ENCODE measurements at regions not wholly inside any gene's neighbourhood (a gene's known extent, or its start where the extent isn't known, plus 50 kb on each side); places are given as distances from the start of the nearest gene placed in this dataset.

DNA sequence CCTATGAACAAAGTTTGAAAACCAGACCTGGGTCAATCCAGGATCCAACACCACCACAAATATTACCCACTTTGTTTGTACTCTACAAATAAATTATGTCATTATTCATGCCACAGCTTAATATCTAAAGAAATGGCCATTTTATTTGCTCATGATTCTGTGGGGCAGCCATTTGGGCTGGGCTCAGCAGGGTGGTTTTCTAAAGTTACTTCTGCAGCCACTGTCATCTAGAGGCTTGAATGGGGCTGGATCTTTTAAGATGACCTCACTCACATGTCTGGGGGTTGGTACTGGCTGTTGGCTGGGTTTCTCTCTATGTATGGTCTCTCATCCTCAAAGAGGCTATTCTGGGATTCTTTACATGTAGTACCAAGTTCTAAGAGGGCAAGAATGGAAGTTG is 96.2 kb downstream of the VCPKMT start:
- no TSS peak for BruUV-seq (replicated peaks)
- no peaks in the 10 kb centered on the region for H3K9me3 ChIP-seq (ENCODE audit: control insufficient read depth in 1 of 2, insufficient read depth in 1 of 2, low read depth in 1 of 2, low read length in 2 of 2)
- CTCF ChIA-PET = no interaction called here
- no peak for ATAC-seq
- no peaks in the 10 kb centered on the region for H3K27me3 ChIP-seq (ENCODE audit: insufficient read depth, low read length)
- no peaks in the 10 kb centered on the region for H3K36me3 ChIP-seq (ENCODE audit: control insufficient read depth in 1 of 2, insufficient read depth in 2 of 2, low read length in 2 of 2)
- H3K4me2 ChIP-seq (ENCODE audit: low read length) = no peak overlapping the region
- H2AFZ ChIP-seq (ENCODE audit: low read depth, low read length, poor library complexity, severe bottlenecking) = no peak overlapping the region
- H3K9me2 ChIP-seq (ENCODE audit: insufficient read depth) = no peaks in the 10 kb centered on the region
- no peak for DNase-seq (ENCODE audit: low read depth, low spot score)
- intact Hi-C loops (cut with micrococcal nuclease) = no loop called here
- no peak overlapping the region for H3K9ac ChIP-seq (ENCODE audit: low read length)
- TF ChIP-seq POLR2AphosphoS5 (IDR thresholded peaks at IDR 0.05; ENCODE audit: low read depth, low read length) = no peak
- TF ChIP-seq EZH2phosphoT487 (IDR thresholded peaks at IDR 0.05; ENCODE audit: borderline replicate concordance) = no peak
- TF ChIP-seq, protein P1, sequence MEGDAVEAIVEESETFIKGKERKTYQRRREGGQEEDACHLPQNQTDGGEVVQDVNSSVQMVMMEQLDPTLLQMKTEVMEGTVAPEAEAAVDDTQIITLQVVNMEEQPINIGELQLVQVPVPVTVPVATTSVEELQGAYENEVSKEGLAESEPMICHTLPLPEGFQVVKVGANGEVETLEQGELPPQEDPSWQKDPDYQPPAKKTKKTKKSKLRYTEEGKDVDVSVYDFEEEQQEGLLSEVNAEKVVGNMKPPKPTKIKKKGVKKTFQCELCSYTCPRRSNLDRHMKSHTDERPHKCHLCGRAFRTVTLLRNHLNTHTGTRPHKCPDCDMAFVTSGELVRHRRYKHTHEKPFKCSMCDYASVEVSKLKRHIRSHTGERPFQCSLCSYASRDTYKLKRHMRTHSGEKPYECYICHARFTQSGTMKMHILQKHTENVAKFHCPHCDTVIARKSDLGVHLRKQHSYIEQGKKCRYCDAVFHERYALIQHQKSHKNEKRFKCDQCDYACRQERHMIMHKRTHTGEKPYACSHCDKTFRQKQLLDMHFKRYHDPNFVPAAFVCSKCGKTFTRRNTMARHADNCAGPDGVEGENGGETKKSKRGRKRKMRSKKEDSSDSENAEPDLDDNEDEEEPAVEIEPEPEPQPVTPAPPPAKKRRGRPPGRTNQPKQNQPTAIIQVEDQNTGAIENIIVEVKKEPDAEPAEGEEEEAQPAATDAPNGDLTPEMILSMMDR (IDR thresholded peaks at IDR 0.05 in 2 of 3, conservative IDR thresholded peaks at IDR 0.05 in 1 of 3; ENCODE audit: borderline replicate concordance in 1 of 3, insufficient read depth in 1 of 3, low read depth in 2 of 3, low read length in 2 of 3) = no peak
- TF ChIP-seq, protein P2, sequence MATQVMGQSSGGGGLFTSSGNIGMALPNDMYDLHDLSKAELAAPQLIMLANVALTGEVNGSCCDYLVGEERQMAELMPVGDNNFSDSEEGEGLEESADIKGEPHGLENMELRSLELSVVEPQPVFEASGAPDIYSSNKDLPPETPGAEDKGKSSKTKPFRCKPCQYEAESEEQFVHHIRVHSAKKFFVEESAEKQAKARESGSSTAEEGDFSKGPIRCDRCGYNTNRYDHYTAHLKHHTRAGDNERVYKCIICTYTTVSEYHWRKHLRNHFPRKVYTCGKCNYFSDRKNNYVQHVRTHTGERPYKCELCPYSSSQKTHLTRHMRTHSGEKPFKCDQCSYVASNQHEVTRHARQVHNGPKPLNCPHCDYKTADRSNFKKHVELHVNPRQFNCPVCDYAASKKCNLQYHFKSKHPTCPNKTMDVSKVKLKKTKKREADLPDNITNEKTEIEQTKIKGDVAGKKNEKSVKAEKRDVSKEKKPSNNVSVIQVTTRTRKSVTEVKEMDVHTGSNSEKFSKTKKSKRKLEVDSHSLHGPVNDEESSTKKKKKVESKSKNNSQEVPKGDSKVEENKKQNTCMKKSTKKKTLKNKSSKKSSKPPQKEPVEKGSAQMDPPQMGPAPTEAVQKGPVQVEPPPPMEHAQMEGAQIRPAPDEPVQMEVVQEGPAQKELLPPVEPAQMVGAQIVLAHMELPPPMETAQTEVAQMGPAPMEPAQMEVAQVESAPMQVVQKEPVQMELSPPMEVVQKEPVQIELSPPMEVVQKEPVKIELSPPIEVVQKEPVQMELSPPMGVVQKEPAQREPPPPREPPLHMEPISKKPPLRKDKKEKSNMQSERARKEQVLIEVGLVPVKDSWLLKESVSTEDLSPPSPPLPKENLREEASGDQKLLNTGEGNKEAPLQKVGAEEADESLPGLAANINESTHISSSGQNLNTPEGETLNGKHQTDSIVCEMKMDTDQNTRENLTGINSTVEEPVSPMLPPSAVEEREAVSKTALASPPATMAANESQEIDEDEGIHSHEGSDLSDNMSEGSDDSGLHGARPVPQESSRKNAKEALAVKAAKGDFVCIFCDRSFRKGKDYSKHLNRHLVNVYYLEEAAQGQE (IDR thresholded peaks at IDR 0.05; ENCODE audit: low read depth) = no peak
- no peak for TF ChIP-seq TCF7L2 (IDR thresholded peaks at IDR 0.05; ENCODE audit: borderline replicate concordance, extremely low read depth, insufficient read depth, insufficient read length)
- TF ChIP-seq SP1 (IDR thresholded peaks at IDR 0.05; ENCODE audit: low read depth) = no peak
- no peak for TF ChIP-seq SIN3A (IDR thresholded peaks at IDR 0.05; ENCODE audit: low read depth)
- no peak for TF ChIP-seq YY1 (IDR thresholded peaks at IDR 0.05; ENCODE audit: extremely low read depth, insufficient replicate concordance, low read depth, low read length)
- TF ChIP-seq ZFX (IDR thresholded peaks at IDR 0.05) = no peak
- TF ChIP-seq, protein P3, sequence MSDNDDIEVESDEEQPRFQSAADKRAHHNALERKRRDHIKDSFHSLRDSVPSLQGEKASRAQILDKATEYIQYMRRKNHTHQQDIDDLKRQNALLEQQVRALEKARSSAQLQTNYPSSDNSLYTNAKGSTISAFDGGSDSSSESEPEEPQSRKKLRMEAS (IDR thresholded peaks at IDR 0.05) = no peak
- no peak for TF ChIP-seq JUND (IDR thresholded peaks at IDR 0.05)
- TF ChIP-seq, protein P4, sequence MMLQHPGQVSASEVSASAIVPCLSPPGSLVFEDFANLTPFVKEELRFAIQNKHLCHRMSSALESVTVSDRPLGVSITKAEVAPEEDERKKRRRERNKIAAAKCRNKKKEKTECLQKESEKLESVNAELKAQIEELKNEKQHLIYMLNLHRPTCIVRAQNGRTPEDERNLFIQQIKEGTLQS (IDR thresholded peaks at IDR 0.05) = no peak
- TF ChIP-seq ELF1 (IDR thresholded peaks at IDR 0.05; ENCODE audit: borderline replicate concordance, low read depth) = no peak
- TF ChIP-seq, protein P5, sequence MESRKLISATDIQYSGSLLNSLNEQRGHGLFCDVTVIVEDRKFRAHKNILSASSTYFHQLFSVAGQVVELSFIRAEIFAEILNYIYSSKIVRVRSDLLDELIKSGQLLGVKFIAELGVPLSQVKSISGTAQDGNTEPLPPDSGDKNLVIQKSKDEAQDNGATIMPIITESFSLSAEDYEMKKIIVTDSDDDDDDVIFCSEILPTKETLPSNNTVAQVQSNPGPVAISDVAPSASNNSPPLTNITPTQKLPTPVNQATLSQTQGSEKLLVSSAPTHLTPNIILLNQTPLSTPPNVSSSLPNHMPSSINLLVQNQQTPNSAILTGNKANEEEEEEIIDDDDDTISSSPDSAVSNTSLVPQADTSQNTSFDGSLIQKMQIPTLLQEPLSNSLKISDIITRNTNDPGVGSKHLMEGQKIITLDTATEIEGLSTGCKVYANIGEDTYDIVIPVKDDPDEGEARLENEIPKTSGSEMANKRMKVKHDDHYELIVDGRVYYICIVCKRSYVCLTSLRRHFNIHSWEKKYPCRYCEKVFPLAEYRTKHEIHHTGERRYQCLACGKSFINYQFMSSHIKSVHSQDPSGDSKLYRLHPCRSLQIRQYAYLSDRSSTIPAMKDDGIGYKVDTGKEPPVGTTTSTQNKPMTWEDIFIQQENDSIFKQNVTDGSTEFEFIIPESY (IDR thresholded peaks at IDR 0.05; ENCODE audit: extremely low read depth, insufficient replicate concordance, low read length) = no peak
- TF ChIP-seq CEBPB (IDR thresholded peaks at IDR 0.05; ENCODE audit: low read depth) = no peak
- no peak for TF ChIP-seq POLR2A (IDR thresholded peaks at IDR 0.05; ENCODE audit: borderline replicate concordance, extremely low read depth, insufficient read depth, insufficient read length)
- no peak for TF ChIP-seq CBX3 (IDR thresholded peaks at IDR 0.05; ENCODE audit: low read depth)
- TF ChIP-seq EGR1 (IDR thresholded peaks at IDR 0.05; ENCODE audit: low read depth) = no peak
- TF ChIP-seq RAD21 (IDR thresholded peaks at IDR 0.05; ENCODE audit: low read depth) = no peak
- H3K27ac ChIP-seq (ENCODE audit: low read depth, low read length) = no peak overlapping the region
- H3K79me2 ChIP-seq (ENCODE audit: insufficient read depth, low read length) = no peaks in the 10 kb centered on the region
- no peak overlapping the region for H3K4me3 ChIP-seq (replicated peaks in 1 of 2; ENCODE audit: low read depth in 1 of 2, low read length in 2 of 2)
- no peaks in the 10 kb centered on the region for H4K20me1 ChIP-seq (ENCODE audit: insufficient read depth)
- RAD21 ChIA-PET (ENCODE audit: low non-redundant PET in 1 of 2, low total read pairs in 2 of 2, uncharacterized antibody in 2 of 2, unreplicated experiment in 2 of 2) = no interaction called here
- H3K4me1 ChIP-seq (ENCODE audit: control insufficient read depth in 1 of 2, insufficient read depth in 2 of 2, low read length in 2 of 2) = peaks cover 18 to 49% of the 10 kb centered on the region in 2 experiments
- POLR2A ChIA-PET = no interaction called here
